Mesendoderm (in vitro differentiated cells): ENCODE measurements at regions not wholly inside any gene's neighbourhood (a gene's known extent, or its start where the extent isn't known, plus 50 kb on each side); places are given as distances from the start of the nearest gene placed in this dataset.
"Not testable (repeated sequence)": the region's sequence is repeated elsewhere in the genome, so short reads cannot be mapped to it uniquely, and the experiment has no call there.

ENCODE experiments used
- DNase-seq: peaks from one replicate; pipeline ENCODE4 v3.0.0; 2013
- H2AK5ac ChIP-seq: 2 replicates; pipeline ENCODE4 v1.6.1; 2013; ENCODE audit warnings: low read length, inconsistent platforms
- H2BK120ac ChIP-seq: 2 replicates; pipeline ENCODE4 v1.6.1; 2013; ENCODE audit warnings: low read depth, mild to moderate bottlenecking, low read length, moderate library complexity, mixed read lengths
- H2BK15ac ChIP-seq: replicated peaks from 2 replicates; pipeline ENCODE4 v1.6.1; 2013; ENCODE audit warnings: low read depth, mild to moderate bottlenecking, moderate library complexity
- H2BK5ac ChIP-seq: 2 replicates; pipeline ENCODE4 v1.6.1; 2013; ENCODE audit warnings: low read length, inconsistent platforms
- H3K18ac ChIP-seq: 2 replicates; pipeline ENCODE4 v1.6.1; 2013; ENCODE audit warnings: mild to moderate bottlenecking, low read length, mixed read lengths
- H3K23ac ChIP-seq: one replicate; pipeline ENCODE4 v1.6.1; 2013; ENCODE audit warnings: low read length
- H3K27ac ChIP-seq: 2 replicates; pipeline ENCODE4 v1.5.1; 2013; ENCODE audit warnings: low read depth, mild to moderate bottlenecking, inconsistent platforms, low read length, moderate library complexity
- H3K27me3 ChIP-seq: 2 replicates; pipeline ENCODE4 v1.6.1; 2013; ENCODE audit warnings: low read length, control low read depth, mild to moderate bottlenecking, inconsistent platforms; ENCODE audit not compliant: insufficient read depth, poor library complexity
- H3K36me3 ChIP-seq: 2 replicates; pipeline ENCODE4 v1.6.1; 2013; ENCODE audit warnings: low read length, inconsistent platforms; ENCODE audit not compliant: control insufficient read depth, insufficient read depth
- H3K4ac ChIP-seq: one replicate; pipeline ENCODE4 v1.6.1; 2013; ENCODE audit warnings: low read depth, mild to moderate bottlenecking, low read length, moderate library complexity
- H3K4me1 ChIP-seq: 2 replicates; pipeline ENCODE4 v1.6.1; 2013; ENCODE audit warnings: low read depth, low read length, inconsistent platforms; ENCODE audit not compliant: control insufficient read depth
- H3K4me2 ChIP-seq: 2 replicates; pipeline ENCODE4 v1.6.1; 2013; ENCODE audit warnings: low read length
- H3K4me3 ChIP-seq: 2 replicates; pipeline ENCODE4 v1.5.1; 2013; ENCODE audit warnings: mild to moderate bottlenecking, low read length
- H3K56ac ChIP-seq: one replicate; pipeline ENCODE4 v1.6.1; 2013; ENCODE audit warnings: low read length
- H3K79me1 ChIP-seq: 2 replicates; pipeline ENCODE4 v1.6.1; 2013; ENCODE audit warnings: low read length, inconsistent platforms
- H3K79me2 ChIP-seq: 2 replicates; pipeline ENCODE4 v1.6.1; 2013; ENCODE audit warnings: mild to moderate bottlenecking, low read length; ENCODE audit not compliant: control insufficient read depth, insufficient read depth
- H3K9ac ChIP-seq: 2 replicates; pipeline ENCODE4 v1.6.1; 2013; ENCODE audit warnings: low read length, inconsistent platforms
- H4K5ac ChIP-seq: one replicate; pipeline ENCODE4 v1.6.1; 2013; ENCODE audit warnings: low read length
- H4K8ac ChIP-seq: one replicate; pipeline ENCODE4 v1.6.1; 2013; ENCODE audit warnings: low read depth, mild to moderate bottlenecking, control low read depth, low read length, moderate library complexity
- whole genome bisulfite sequencing: extraction: QIAGEN DNeasy Blood & Tissue Kit; methylation state at CpG from one replicate; pipeline ENCODE4 v1.1.7; 2013; ENCODE audit warnings: low lambda C conversion rate, missing lambda C conversion rate; ENCODE audit not compliant: insufficient coverage; ENCODE audit errors: extremely low coverage; 5-methylcytosine and 5-hydroxymethylcytosine counted together

GRCh38 chr17:16832206-16832605 lies 139.7 kb downstream of the TNFRSF13B start:
- not testable (repeated sequence) for H3K23ac ChIP-seq

GRCh38 chr17:16830770-16831169 lies 140.7 kb downstream of the CCDC144A start:
- not testable (repeated sequence) for H3K56ac ChIP-seq, H2BK120ac ChIP-seq, H2AK5ac ChIP-seq, DNase-seq, H3K9ac ChIP-seq, H3K4ac ChIP-seq, H4K8ac ChIP-seq, H3K79me1 ChIP-seq, H3K27ac ChIP-seq, H3K36me3 ChIP-seq, H3K27me3 ChIP-seq, H3K18ac ChIP-seq, H4K5ac ChIP-seq, H3K79me2 ChIP-seq, H3K4me1 ChIP-seq, H3K23ac ChIP-seq, H2BK15ac ChIP-seq, H3K4me2 ChIP-seq, H3K4me3 ChIP-seq, H2BK5ac ChIP-seq
- no CpG with 5 or more reads among the region's 6 CpGs for WGBS

More at GRCh38 chr17:16832206-16832605, 139.7 kb downstream of the TNFRSF13B start:
- H3K79me2 ChIP-seq, H3K4me2 ChIP-seq, H3K27me3 ChIP-seq, H3K4ac ChIP-seq, H3K27ac ChIP-seq, H2BK120ac ChIP-seq, H4K8ac ChIP-seq, H3K4me3 ChIP-seq, H2AK5ac ChIP-seq, DNase-seq, H4K5ac ChIP-seq, H2BK15ac ChIP-seq, H3K18ac ChIP-seq, H3K4me1 ChIP-seq, H3K9ac ChIP-seq, H3K36me3 ChIP-seq, H2BK5ac ChIP-seq, H3K56ac ChIP-seq, H3K79me1 ChIP-seq: not testable (repeated sequence)
- no CpG with 5 or more reads among the region's 14 CpGs for WGBS

- not testable (repeated sequence) for H3K27ac ChIP-seq, H2AK5ac ChIP-seq, H3K18ac ChIP-seq, H3K79me1 ChIP-seq, H2BK120ac ChIP-seq, H4K5ac ChIP-seq, H3K4me3 ChIP-seq, DNase-seq, H3K27me3 ChIP-seq, H3K4ac ChIP-seq, H2BK5ac ChIP-seq, H3K23ac ChIP-seq, H3K9ac ChIP-seq, H3K79me2 ChIP-seq, H3K56ac ChIP-seq, H3K36me3 ChIP-seq, H3K4me1 ChIP-seq, H3K4me2 ChIP-seq, H4K8ac ChIP-seq, H2BK15ac ChIP-seq
- no CpG with 5 or more reads among the region's 12 CpGs for WGBS
These were observed 140.2 kb downstream of the CCDC144A start for GRCh38 chr17:16830219-16830618.
